ENCODE measurements at regions not wholly inside any gene's neighbourhood (a gene's known extent, or its start where the extent isn't known, plus 50 kb on each side); places are given as distances from the start of the nearest gene placed in this dataset.
"Not testable (repeated sequence)": the region's sequence is repeated elsewhere in the genome, so short reads cannot be mapped to it uniquely, and the experiment has no call there.

- TF ChIP-seq SP4 (IDR thresholded peaks at IDR 0.05; ENCODE audit: low read length): no peak
- TF ChIP-seq SIRT6 (IDR thresholded peaks at IDR 0.05; ENCODE audit: low read length): no peak
- no peak for TF ChIP-seq SAP30 (IDR thresholded peaks at IDR 0.05; ENCODE audit: insufficient read depth, insufficient replicate concordance, low read length)
- TF ChIP-seq HDAC6 (IDR thresholded peaks at IDR 0.05; ENCODE audit: low read depth, low read length): no peak
- no peak for TF ChIP-seq POLR2A (IDR thresholded peaks at IDR 0.05; ENCODE audit: control extremely low read depth in 1 of 2, low read depth in 2 of 2, low read length in 2 of 2)
- no peak for TF ChIP-seq SIN3A (conservative IDR thresholded peaks at IDR 0.05 in 1 of 2, IDR thresholded peaks at IDR 0.05 in 1 of 2; ENCODE audit: low read depth in 1 of 2, low read length in 2 of 2)
- no peak for TF ChIP-seq ATF2 (IDR thresholded peaks at IDR 0.05; ENCODE audit: low read length)
Observed at GRCh38 chr4:186871856-186872255, 148.2 kb upstream of the FAT1 start (continued).

- H3K56ac ChIP-seq (replicated peaks; ENCODE audit: insufficient read length, low read depth, low read length); H3K4me1 ChIP-seq (replicated peaks in 1 of 4; ENCODE audit: control insufficient read depth in 3 of 4, insufficient read depth in 4 of 4, low read length in 3 of 4); H3K14ac ChIP-seq (ENCODE audit: insufficient read length); FAIRE-seq; H3K9ac ChIP-seq (replicated peaks in 1 of 4; ENCODE audit: extremely low read depth in 1 of 4, low read depth in 3 of 4, low read length in 3 of 4); H2AK5ac ChIP-seq (ENCODE audit: low read depth, low read length); H3K4me3 ChIP-seq (ENCODE audit: extremely low read depth in 1 of 4, insufficient read depth in 2 of 4, low read depth in 3 of 4, low read length in 4 of 4); H2AFZ ChIP-seq (ENCODE audit: low read length); H4K8ac ChIP-seq (ENCODE audit: extremely low read depth, insufficient read depth, low read length); H4K91ac ChIP-seq (replicated peaks; ENCODE audit: insufficient read length, low read length); H3K4ac ChIP-seq (replicated peaks; ENCODE audit: insufficient read length, low read depth, low read length); H3K36me3 ChIP-seq (ENCODE audit: control insufficient read depth in 2 of 4, insufficient read depth in 4 of 4, low read length in 3 of 4); H3K4me2 ChIP-seq (ENCODE audit: insufficient read depth in 1 of 2, low read depth in 2 of 2, low read length in 2 of 2); H2BK12ac ChIP-seq (ENCODE audit: low read depth, low read length); H2BK20ac ChIP-seq (ENCODE audit: low read length); H3K27me3 ChIP-seq (replicated peaks in 1 of 4; ENCODE audit: control insufficient read depth in 3 of 4, extremely low read depth in 1 of 4, insufficient read depth in 3 of 4, low read length in 3 of 4); H3K79me1 ChIP-seq (ENCODE audit: low read depth, low read length); H4K5ac ChIP-seq (ENCODE audit: insufficient read length, low read depth, low read length); H3K18ac ChIP-seq (ENCODE audit: extremely low read depth, low read length); H3K23me2 ChIP-seq (ENCODE audit: low read depth, low read length); H3K23ac ChIP-seq (ENCODE audit: insufficient read length); DNase-seq (ENCODE audit: low read depth in 1 of 2, low spot score in 2 of 2); H3K27ac ChIP-seq (ENCODE audit: low read depth, low read length); H4K20me1 ChIP-seq (replicated peaks in 1 of 2; ENCODE audit: control insufficient read depth in 1 of 2, insufficient read depth in 2 of 2, low read length in 2 of 2); H2BK5ac ChIP-seq (ENCODE audit: low read depth, low read length); CTCF ChIA-PET (ENCODE audit: partially characterized antibody); H3K79me2 ChIP-seq (ENCODE audit: control insufficient read depth in 1 of 2, insufficient read depth in 2 of 2, low read length in 2 of 2); H3K9me3 ChIP-seq (ENCODE audit: insufficient read depth in 2 of 2, low read depth in 1 of 2, low read length in 1 of 2); H2BK15ac ChIP-seq (ENCODE audit: low read length); H2BK120ac ChIP-seq (replicated peaks; ENCODE audit: low read depth, low read length): not testable (repeated sequence)
- POLR2A ChIA-PET (ENCODE audit: partially characterized antibody): interaction anchor here (0.7 kb wide), 1 partner anchor 191 kb away, joined by 3 read pairs; no protein-coding TSS in a partner anchor
- 100% methylated on average over 1 of the region's 1 CpG; no CpG with 5 or more reads in 1 of the 2 experiments for WGBS, 2 experiments (ENCODE audit: extremely low coverage in 1 of 2, insufficient coverage in 1 of 2, insufficient read length in 1 of 2, insufficient replicate concordance in 2 of 2, low coverage in 1 of 2, low lambda C conversion rate in 2 of 2, missing lambda C conversion rate in 1 of 2)
Observed at GRCh38 chr4:186873095-186873494, 149.4 kb upstream of the FAT1 start.

All from H1 (cell line).